ENCODE measurements at regions not wholly inside any gene's neighbourhood (a gene's known extent, or its start where the extent isn't known, plus 50 kb on each side); places are given as distances from the start of the nearest gene placed in this dataset.

- no peak for TF ChIP-seq CTCF (IDR thresholded peaks at IDR 0.05)
- no peak for TF ChIP-seq POLR2A (IDR thresholded peaks at IDR 0.05)
Measured at GRCh38 chr2:163456953-163457743, 278.7 kb downstream of the FIGN start.
